ENCODE measurements at regions not wholly inside any gene's neighbourhood (a gene's known extent, or its start where the extent isn't known, plus 50 kb on each side); places are given as distances from the start of the nearest gene placed in this dataset.

DNA sequence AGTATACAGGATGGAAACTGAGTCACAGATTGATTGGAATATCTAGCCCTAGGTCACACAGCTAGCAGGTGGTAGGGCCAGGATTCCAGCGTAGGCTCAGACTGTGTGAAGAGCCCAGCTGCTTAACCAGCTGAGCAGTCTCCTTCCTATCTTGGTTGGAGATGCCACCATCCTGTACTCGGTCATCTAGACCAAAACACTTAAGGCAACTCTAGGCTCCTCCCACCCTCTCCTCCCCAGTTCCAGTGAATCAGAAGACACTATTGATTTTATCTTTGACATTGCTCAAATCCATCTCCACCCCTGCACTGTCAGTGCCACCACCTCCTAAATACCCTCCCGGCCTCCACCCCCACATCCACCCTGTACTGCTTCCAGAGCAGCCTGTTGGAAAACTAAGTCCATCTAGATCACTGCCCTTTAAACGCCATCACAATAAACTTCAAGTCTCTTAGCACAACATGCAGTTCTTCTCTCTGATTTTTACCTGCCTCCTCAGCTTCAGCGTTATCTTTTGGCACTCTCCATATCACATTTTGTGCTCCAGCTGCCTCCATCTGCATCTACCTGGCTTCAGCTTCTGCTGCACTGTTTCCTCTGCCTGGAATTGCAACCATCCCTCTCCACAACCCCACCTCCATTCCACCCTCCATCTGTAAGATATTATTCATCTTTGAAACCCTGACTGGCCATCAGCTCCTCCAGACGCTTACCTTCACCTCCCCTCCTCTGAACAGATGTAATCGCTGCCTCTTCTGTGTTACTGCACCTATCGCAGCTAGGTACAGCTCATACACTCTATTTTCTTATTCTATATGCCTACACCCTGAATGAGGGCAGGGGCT lies 86.8 kb upstream of the ACP3 start:
- Mint-ChIP-seq H3K36me3 (no peaks in the 10 kb centered on the region), H3K4me3 (no peak overlapping the region), H3K27me3 (peaks cover 5 to 26% (median 17%) of the 10 kb centered on the region in 5 donors), H3K27ac (no peak overlapping the region), H3K9me3 (no peaks in the 10 kb centered on the region), H3K4me1 (no peaks in the 10 kb centered on the region)
- ChIA-PET POLR2A (no interaction called here), CTCF (no interaction called here)
- Histone ChIP-seq H3K4me1 (ENCODE audit: control insufficient read depth in 2 of 2, insufficient read depth in 2 of 2, low read length in 2 of 2) (no peaks in the 10 kb centered on the region), H3K36me3 (ENCODE audit: control insufficient read depth in 2 of 3, insufficient read depth in 3 of 3, low read length in 3 of 3) (no peaks in the 10 kb centered on the region), H3K4me3 (ENCODE audit: low read length) (no peak overlapping the region), H3K27ac (ENCODE audit: low read depth, low read length) (no peak overlapping the region), H3K27me3 (ENCODE audit: control insufficient read depth in 2 of 2, insufficient read depth in 2 of 2, low read length in 2 of 2) (no peaks in the 10 kb centered on the region), H3K9me3 (ENCODE audit: control insufficient read depth in 2 of 3, low read length in 3 of 3) (no peaks in the 10 kb centered on the region)
- ATAC-seq = no peak
- intact Hi-C loops (cut with micrococcal nuclease) = no loop called here
- DNase-seq = no peak

DNA sequence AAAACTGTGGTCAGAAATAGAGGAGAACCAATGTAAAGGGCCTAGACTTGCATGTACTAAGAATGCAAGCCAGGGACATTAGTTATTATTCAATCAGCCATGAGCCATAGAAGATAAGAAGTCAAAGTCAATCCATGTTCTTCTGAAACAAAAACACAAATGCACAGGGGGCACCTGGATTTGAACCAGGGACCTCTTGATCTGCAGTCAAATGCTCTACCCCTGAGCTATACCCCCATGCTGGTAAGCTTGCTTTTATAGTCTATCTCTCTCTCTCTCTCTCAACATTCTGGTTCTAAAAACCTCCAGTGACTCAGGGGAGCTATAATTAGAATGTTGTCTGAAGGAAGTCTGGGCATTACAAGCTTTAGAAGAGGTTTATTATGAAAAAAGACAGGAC lies 85.6 kb upstream of the ACP3 start:
- Mint-ChIP-seq H3K4me1 (no peaks in the 10 kb centered on the region), H3K27me3 (peaks cover 2 to 26% (median 17%) of the 10 kb centered on the region in 5 donors), H3K4me3 (no peak overlapping the region), H3K9me3 (peaks cover 0 to 1% (median 0%) of the 10 kb centered on the region in 11 donors), H3K27ac (no peak overlapping the region), H3K36me3 (no peaks in the 10 kb centered on the region)
- no peaks in the 10 kb centered on the region for H3K27me3 ChIP-seq (ENCODE audit: control insufficient read depth in 2 of 2, insufficient read depth in 2 of 2, low read length in 2 of 2)
- DNase-seq (no peak), ATAC-seq (no peak)
- no peak overlapping the region for H3K4me3 ChIP-seq (ENCODE audit: low read length)
- no peaks in the 10 kb centered on the region for H3K9me3 ChIP-seq (ENCODE audit: control insufficient read depth in 2 of 3, low read length in 3 of 3)
- no peak overlapping the region for H3K27ac ChIP-seq (ENCODE audit: low read depth, low read length)
- no peaks in the 10 kb centered on the region for H3K4me1 ChIP-seq (ENCODE audit: control insufficient read depth in 2 of 2, insufficient read depth in 2 of 2, low read length in 2 of 2)
- intact Hi-C loops (cut with micrococcal nuclease) = no loop called here
- ChIA-PET POLR2A (no interaction called here), CTCF (interaction anchor here (0.7 kb wide), 1 partner anchor 19 kb away, joined by 3 read pairs; no protein-coding TSS in a partner anchor)
- no peaks in the 10 kb centered on the region for H3K36me3 ChIP-seq (ENCODE audit: control insufficient read depth in 2 of 3, insufficient read depth in 3 of 3, low read length in 3 of 3)

- DNase-seq (no peak), ATAC-seq (no peak)
- intact Hi-C loops (cut with micrococcal nuclease) = no loop called here
- Mint-ChIP-seq H3K27ac (no peak overlapping the region), H3K36me3 (no peaks in the 10 kb centered on the region), H3K27me3 (peaks cover 2 to 21% (median 13%) of the 10 kb centered on the region in 5 donors), H3K4me3 (no peak overlapping the region), H3K9me3 (peaks cover 0 to 2% (median 0%) of the 10 kb centered on the region in 11 donors), H3K4me1 (no peaks in the 10 kb centered on the region)
- Histone ChIP-seq H3K27me3 (ENCODE audit: control insufficient read depth in 2 of 2, insufficient read depth in 2 of 2, low read length in 2 of 2) (no peaks in the 10 kb centered on the region), H3K27ac (ENCODE audit: low read depth, low read length) (no peak overlapping the region), H3K4me1 (ENCODE audit: control insufficient read depth in 2 of 2, insufficient read depth in 2 of 2, low read length in 2 of 2) (no peaks in the 10 kb centered on the region), H3K9me3 (ENCODE audit: control insufficient read depth in 2 of 3, low read length in 3 of 3) (no peaks in the 10 kb centered on the region), H3K36me3 (ENCODE audit: control insufficient read depth in 2 of 3, insufficient read depth in 3 of 3, low read length in 3 of 3) (no peaks in the 10 kb centered on the region), H3K4me3 (ENCODE audit: low read length) (no peak overlapping the region)
- CTCF ChIA-PET = interaction anchor here (0.6 to 0.7 kb wide), 2 partner anchors 8 to 18 kb away, joined by 3 to 5 read pairs; no protein-coding TSS in a partner anchor
- POLR2A ChIA-PET = no interaction called here
These were observed 84.9 kb upstream of the ACP3 start for GRCh38 chr3:132232231-132232792.

GRCh38 chr3:132236701-132237651 lies 80.2 kb upstream of the ACP3 start:
- peaks cover 0 to 2% (median 0%) of the 10 kb centered on the region in 11 donors for H3K9me3 Mint-ChIP-seq
- H3K4me1 ChIP-seq (ENCODE audit: control insufficient read depth in 2 of 2, insufficient read depth in 2 of 2, low read length in 2 of 2) = no peaks in the 10 kb centered on the region
- intact Hi-C loops (cut with micrococcal nuclease) = no loop called here
- H3K9me3 ChIP-seq (ENCODE audit: control insufficient read depth in 2 of 3, low read length in 3 of 3) = no peaks in the 10 kb centered on the region
- peaks cover 0 to 1% (median 0%) of the 10 kb centered on the region in 7 donors for H3K4me1 Mint-ChIP-seq
- no peaks in the 10 kb centered on the region for H3K36me3 ChIP-seq (ENCODE audit: control insufficient read depth in 2 of 3, insufficient read depth in 3 of 3, low read length in 3 of 3)
- CTCF ChIA-PET = no interaction called here
- ATAC-seq = no peak
- peaks cover 0 to 2% of the 10 kb centered on the region in 2 donors for H3K27me3 ChIP-seq (ENCODE audit: control insufficient read depth in 2 of 2, insufficient read depth in 2 of 2, low read length in 2 of 2)
- peaks cover 2 to 41% (median 26%) of the 10 kb centered on the region in 5 donors for H3K27me3 Mint-ChIP-seq
- POLR2A ChIA-PET = no interaction called here
- no peak overlapping the region for H3K4me3 ChIP-seq (ENCODE audit: low read length)
- DNase-seq = no peak
- no peak overlapping the region for H3K27ac ChIP-seq (ENCODE audit: low read depth, low read length)
- no peak overlapping the region for H3K4me3 Mint-ChIP-seq
- no peaks in the 10 kb centered on the region for H3K36me3 Mint-ChIP-seq
- H3K27ac Mint-ChIP-seq = peak overlapping the region in 1 of 9 donors; percentile 49

- Histone ChIP-seq H3K9me3 (ENCODE audit: control insufficient read depth in 2 of 3, low read length in 3 of 3) (no peaks in the 10 kb centered on the region), H3K4me3 (ENCODE audit: low read length) (no peak overlapping the region), H3K27me3 (ENCODE audit: control insufficient read depth in 2 of 2, insufficient read depth in 2 of 2, low read length in 2 of 2) (peaks cover 0 to 2% of the 10 kb centered on the region in 2 donors), H3K4me1 (ENCODE audit: control insufficient read depth in 2 of 2, insufficient read depth in 2 of 2, low read length in 2 of 2) (no peaks in the 10 kb centered on the region), H3K27ac (ENCODE audit: low read depth, low read length) (no peak overlapping the region), H3K36me3 (ENCODE audit: control insufficient read depth in 2 of 3, insufficient read depth in 3 of 3, low read length in 3 of 3) (no peaks in the 10 kb centered on the region)
- intact Hi-C loops (cut with micrococcal nuclease) = no loop called here
- DNase-seq (no peak), ATAC-seq (no peak)
- Mint-ChIP-seq H3K27ac (no peak overlapping the region), H3K9me3 (peaks cover 0 to 2% (median 0%) of the 10 kb centered on the region in 11 donors), H3K27me3 (peaks cover under 1 to 42% (median 30%) of the 10 kb centered on the region in 5 donors), H3K4me3 (no peak overlapping the region), H3K4me1 (peaks cover 0 to 1% (median 0%) of the 10 kb centered on the region in 7 donors), H3K36me3 (no peaks in the 10 kb centered on the region)
- POLR2A ChIA-PET = no interaction called here
- CTCF ChIA-PET = no interaction called here
These were observed 79.6 kb upstream of the ACP3 start for GRCh38 chr3:132237652-132238032.

DNA sequence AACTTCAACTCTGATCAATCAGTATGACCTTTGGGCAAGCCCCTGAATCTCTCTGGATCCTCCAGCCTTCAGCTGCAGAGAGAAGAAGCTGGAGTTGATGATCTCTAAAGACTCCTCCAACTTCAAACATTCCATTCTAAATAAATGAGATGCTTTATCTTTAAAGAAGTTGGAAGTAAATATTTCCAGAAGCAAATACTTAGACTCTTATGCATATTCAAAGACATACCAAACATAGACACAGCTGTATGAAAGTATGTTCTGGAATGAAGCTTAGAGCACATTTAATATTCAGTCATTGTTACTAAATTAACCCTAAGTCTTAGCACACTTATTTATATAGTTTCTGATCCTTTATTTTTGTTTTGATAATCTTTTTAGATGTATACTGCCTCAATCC lies 77.6 kb upstream of the ACP3 start:
- Mint-ChIP-seq H3K4me1 (peaks cover 0 to 1% (median 0%) of the 10 kb centered on the region in 7 donors), H3K27ac (no peak overlapping the region), H3K36me3 (no peaks in the 10 kb centered on the region), H3K27me3 (peaks cover 4 to 42% (median 26%) of the 10 kb centered on the region in 5 donors), H3K4me3 (no peak overlapping the region), H3K9me3 (peaks cover 0 to 2% (median 0%) of the 10 kb centered on the region in 11 donors)
- H3K4me3 ChIP-seq (ENCODE audit: low read length) = no peak overlapping the region
- no peaks in the 10 kb centered on the region for H3K36me3 ChIP-seq (ENCODE audit: control insufficient read depth in 2 of 3, insufficient read depth in 3 of 3, low read length in 3 of 3)
- ChIA-PET CTCF (no interaction called here), POLR2A (no interaction called here)
- no peak overlapping the region for H3K27ac ChIP-seq (ENCODE audit: low read depth, low read length)
- H3K4me1 ChIP-seq (ENCODE audit: control insufficient read depth in 2 of 2, insufficient read depth in 2 of 2, low read length in 2 of 2) = no peaks in the 10 kb centered on the region
- intact Hi-C loops (cut with micrococcal nuclease) = no loop called here
- no peaks in the 10 kb centered on the region for H3K9me3 ChIP-seq (ENCODE audit: control insufficient read depth in 2 of 3, low read length in 3 of 3)
- ATAC-seq = no peak
- peaks cover 0 to 2% of the 10 kb centered on the region in 2 donors for H3K27me3 ChIP-seq (ENCODE audit: control insufficient read depth in 2 of 2, insufficient read depth in 2 of 2, low read length in 2 of 2)
- DNase-seq = no peak

Data from naive thymus-derived CD4-positive, alpha-beta T cell (primary cell).